Endodermal cell (in vitro differentiated cells): ENCODE measurements at regions not wholly inside any gene's neighbourhood (a gene's known extent, or its start where the extent isn't known, plus 50 kb on each side); places are given as distances from the start of the nearest gene placed in this dataset.

ENCODE experiments used
- DNase-seq: peaks from one replicate; pipeline ENCODE4 v3.0.0-alpha.2; 2017
- H3K27ac ChIP-seq: 2 replicates; pipeline ENCODE4 v1.5.1; 2013; ENCODE audit warnings: mild to moderate bottlenecking, low read depth, low read length, moderate library complexity
- H3K27me3 ChIP-seq: 2 replicates; pipeline ENCODE4 v1.6.1; 2013; ENCODE audit warnings: mild to moderate bottlenecking, low read length, moderate library complexity; ENCODE audit not compliant: insufficient read depth, control insufficient read depth, poor library complexity, severe bottlenecking
- H3K36me3 ChIP-seq: 2 replicates; pipeline ENCODE4 v1.7.0; 2013; ENCODE audit warnings: mild to moderate bottlenecking, low read length, moderate library complexity; ENCODE audit not compliant: control insufficient read depth, insufficient read depth
- H3K4me1 ChIP-seq: one replicate; pipeline ENCODE4 v1.7.0; 2013; ENCODE audit warnings: low read length; ENCODE audit not compliant: control insufficient read depth, insufficient read depth
- H3K4me3 ChIP-seq: 2 replicates; pipeline ENCODE4 v1.5.1; 2013; ENCODE audit warnings: mild to moderate bottlenecking, low read length, moderate library complexity
- H3K9ac ChIP-seq: 2 replicates; pipeline ENCODE4 v1.6.1; 2013; ENCODE audit warnings: mild to moderate bottlenecking, low read length, moderate library complexity; ENCODE audit not compliant: poor library complexity, severe bottlenecking; ENCODE audit errors: extremely low read depth
- H3K9me3 ChIP-seq: 2 replicates; pipeline ENCODE4 v1.6.1; 2013; ENCODE audit warnings: mild to moderate bottlenecking, low read length, moderate library complexity; ENCODE audit not compliant: control insufficient read depth
- H3K27ac Mint-ChIP-seq: 2 replicates; pipeline ENCODE4 v1.8.0; 2020; ENCODE audit warnings: mixed read lengths
- H3K27me3 Mint-ChIP-seq: 2 replicates; pipeline ENCODE4 v1.8.0; 2021; ENCODE audit warnings: mild to moderate bottlenecking, mixed read lengths; ENCODE audit not compliant: insufficient read depth
- H3K36me3 Mint-ChIP-seq: 2 replicates; pipeline ENCODE4 v1.8.0; 2020; ENCODE audit warnings: low read depth, mixed read lengths
- H3K4me1 Mint-ChIP-seq: 2 replicates; pipeline ENCODE4 v1.8.0; 2020; ENCODE audit warnings: mixed read lengths
- H3K4me3 Mint-ChIP-seq: 2 replicates; pipeline ENCODE4 v1.8.0; 2020; ENCODE audit warnings: mild to moderate bottlenecking, moderate library complexity, mixed read lengths
- H3K9me3 Mint-ChIP-seq: 2 replicates; pipeline ENCODE4 v1.8.0; 2020; ENCODE audit warnings: mild to moderate bottlenecking, mixed read lengths
- WGBS, 2 experiments: methylation state at CpG; one replicate each; pipeline versions ENCODE4 v1.1.5 to v1.1.7; 2013; ENCODE audit warnings: missing lambda C conversion rate in 2 of 2, mixed read lengths in 1 of 2; ENCODE audit not compliant: insufficient coverage in 1 of 2, insufficient read length in 1 of 2; 5-methylcytosine and 5-hydroxymethylcytosine counted together
- TF ChIP-seq, protein P1 (sequence below): fragments of 200-600 bp; sonication (generic); conservative IDR thresholded peaks from 2 replicates; pipeline ENCODE4 v1.5.0; 2021; ENCODE audit warnings: antibody characterized with exemption, mild to moderate bottlenecking

GRCh38 chr10:36073796-36074345 is 431.8 kb upstream of the FZD8 start:
- Mint-ChIP-seq H3K4me1 (peaks cover 7% of the 10 kb centered on the region), H3K27ac (no peak overlapping the region), H3K9me3 (no peaks in the 10 kb centered on the region), H3K4me3 (no peak overlapping the region), H3K27me3 (peaks cover 3% of the 10 kb centered on the region), H3K36me3 (no peaks in the 10 kb centered on the region)
- Histone ChIP-seq H3K9ac (no peak overlapping the region), H3K27ac (no peak overlapping the region), H3K36me3 (no peaks in the 10 kb centered on the region), H3K4me1 (no peaks in the 10 kb centered on the region), H3K9me3 (no peaks in the 10 kb centered on the region), H3K27me3 (no peaks in the 10 kb centered on the region), H3K4me3 (no peak overlapping the region)
- WGBS, 2 experiments: 60 to 71% methylated on average over 2 of the region's 2 CpGs
- TF ChIP-seq, protein P1, sequence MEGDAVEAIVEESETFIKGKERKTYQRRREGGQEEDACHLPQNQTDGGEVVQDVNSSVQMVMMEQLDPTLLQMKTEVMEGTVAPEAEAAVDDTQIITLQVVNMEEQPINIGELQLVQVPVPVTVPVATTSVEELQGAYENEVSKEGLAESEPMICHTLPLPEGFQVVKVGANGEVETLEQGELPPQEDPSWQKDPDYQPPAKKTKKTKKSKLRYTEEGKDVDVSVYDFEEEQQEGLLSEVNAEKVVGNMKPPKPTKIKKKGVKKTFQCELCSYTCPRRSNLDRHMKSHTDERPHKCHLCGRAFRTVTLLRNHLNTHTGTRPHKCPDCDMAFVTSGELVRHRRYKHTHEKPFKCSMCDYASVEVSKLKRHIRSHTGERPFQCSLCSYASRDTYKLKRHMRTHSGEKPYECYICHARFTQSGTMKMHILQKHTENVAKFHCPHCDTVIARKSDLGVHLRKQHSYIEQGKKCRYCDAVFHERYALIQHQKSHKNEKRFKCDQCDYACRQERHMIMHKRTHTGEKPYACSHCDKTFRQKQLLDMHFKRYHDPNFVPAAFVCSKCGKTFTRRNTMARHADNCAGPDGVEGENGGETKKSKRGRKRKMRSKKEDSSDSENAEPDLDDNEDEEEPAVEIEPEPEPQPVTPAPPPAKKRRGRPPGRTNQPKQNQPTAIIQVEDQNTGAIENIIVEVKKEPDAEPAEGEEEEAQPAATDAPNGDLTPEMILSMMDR: no peak
- DNase-seq: no peak

- no peak overlapping the region for H3K4me3 ChIP-seq
- H3K4me1 Mint-ChIP-seq: peaks cover 7% of the 10 kb centered on the region
- peaks cover 12% of the 10 kb centered on the region for H3K27me3 Mint-ChIP-seq
- no peak overlapping the region for H3K27ac ChIP-seq
- no peaks in the 10 kb centered on the region for H3K36me3 Mint-ChIP-seq
- TF ChIP-seq, protein P1: no peak
- no peak for DNase-seq
- H3K9me3 Mint-ChIP-seq: peaks cover 7% of the 10 kb centered on the region
- H3K9me3 ChIP-seq: peaks cover 27% of the 10 kb centered on the region
- no peak overlapping the region for H3K4me3 Mint-ChIP-seq
- no peak overlapping the region for H3K27ac Mint-ChIP-seq
- H3K36me3 ChIP-seq: no peaks in the 10 kb centered on the region
- H3K4me1 ChIP-seq: no peaks in the 10 kb centered on the region
- no peak overlapping the region for H3K9ac ChIP-seq
- H3K27me3 ChIP-seq: no peaks in the 10 kb centered on the region
Observed at GRCh38 chr10:36068542-36068941, 426.4 kb upstream of the FZD8 start.

- TF ChIP-seq, protein P1: no peak
- Mint-ChIP-seq H3K36me3 (no peaks in the 10 kb centered on the region), H3K9me3 (peaks cover 7% of the 10 kb centered on the region), H3K27me3 (peaks cover 17% of the 10 kb centered on the region), H3K4me3 (no peak overlapping the region), H3K27ac (no peak overlapping the region), H3K4me1 (peaks cover 7% of the 10 kb centered on the region)
- H3K27me3 ChIP-seq: no peaks in the 10 kb centered on the region
- H3K27ac ChIP-seq: no peak overlapping the region
- DNase-seq: no peak
- 86 to 91% methylated on average over 2 of the region's 2 CpGs for WGBS, 2 experiments
- peaks cover 27% of the 10 kb centered on the region for H3K9me3 ChIP-seq
- no peak overlapping the region for H3K4me3 ChIP-seq
- H3K36me3 ChIP-seq: no peaks in the 10 kb centered on the region
- no peaks in the 10 kb centered on the region for H3K4me1 ChIP-seq
- no peak overlapping the region for H3K9ac ChIP-seq
Observed at GRCh38 chr10:36067748-36068147, 425.7 kb upstream of the FZD8 start.
